NT2/D1 (cell line): ENCODE measurements at regions not wholly inside any gene's neighbourhood (a gene's known extent, or its start where the extent isn't known, plus 50 kb on each side); places are given as distances from the start of the nearest gene placed in this dataset.

Experiments used
- YY1 ChIP-seq: IDR thresholded peaks from 2 replicates; pipeline ENCODE4 v1.6.1; 2011; ENCODE audit not compliant: insufficient read length, insufficient read depth
- ZNF274 ChIP-seq: IDR thresholded peaks from 2 replicates; pipeline ENCODE4 v1.6.1; 2011; ENCODE audit warnings: mild to moderate bottlenecking, low read depth, low read length

GRCh38 chr5:91443761-91444467 is 60.8 kb upstream of the ARRDC3 start:
- TF ChIP-seq YY1 (no peak), ZNF274 (no peak)
